B cell (primary cell): ENCODE measurements at regions not wholly inside any gene's neighbourhood (a gene's known extent, or its start where the extent isn't known, plus 50 kb on each side); places are given as distances from the start of the nearest gene placed in this dataset.

Experiments
- ATAC-seq: fragments of 200-7000 bp; cut with Tn5 transposase; one replicate; pipeline ENCODE4 v1.10.0; 2021; ENCODE audit warnings: low read depth, mild to moderate bottlenecking, moderate number of reproducible peaks, moderate library complexity
- CTCF ChIA-PET: fragments of 350-600 bp; sonication (Branson Sonifier 250); formaldehyde crosslinking; loops from one replicate; lab custom pipeline; 2021; ENCODE audit warnings: antibody characterized with exemption, inconsistent platforms; lab: Charles Lee
- POLR2A ChIA-PET: fragments of 350-600 bp; sonication (Branson Sonifier 250); formaldehyde crosslinking; loops from one replicate; lab custom pipeline; 2021; ENCODE audit warnings: antibody characterized with exemption; lab: Charles Lee
- DNase-seq: peaks from one replicate; pipeline ENCODE4 v3.0.0; 2013
- H2AFZ ChIP-seq: 2 replicates; pipeline ENCODE4 v1.6.1; 2012; ENCODE audit warnings: mild to moderate bottlenecking, low read depth, low read length; ENCODE audit not compliant: insufficient read depth, poor library complexity, severe bottlenecking
- H3K27ac ChIP-seq, 2 donors: 1 replicate in 1 of 2; 2 replicates in 1 of 2; pipeline ENCODE4 v1.5.1; 2012 to 2013; ENCODE audit warnings: low read length in 2 of 2, mild to moderate bottlenecking in 2 of 2, moderate library complexity in 1 of 2
- H3K27me3 ChIP-seq, 4 experiments: fragments of 200-600 bp in 1 of 4; sonication (generic) in 1 of 4; replicated peaks in 1 of 4; 1 replicate in 2 of 4; 2 replicates in 2 of 4; pipeline versions ENCODE4 v1.6.1 to v1.7.0; 2013 to 2016; ENCODE audit warnings: low read length in 3 of 4, mild to moderate bottlenecking in 2 of 4, mixed read lengths in 1 of 4, moderate library complexity in 1 of 4; ENCODE audit not compliant: insufficient read depth in 4 of 4, control insufficient read depth in 3 of 4; ENCODE audit errors: control extremely low read depth in 1 of 4
- H3K36me3 ChIP-seq, 2 experiments: replicated peaks in 1 of 2; 1 replicate in 1 of 2; 2 replicates in 1 of 2; pipeline versions ENCODE4 v1.6.1 to v1.7.1; 2013; ENCODE audit warnings: low read length in 1 of 2; ENCODE audit not compliant: insufficient read depth in 2 of 2, control insufficient read depth in 1 of 2; ENCODE audit errors: control extremely low read depth in 1 of 2, extremely low read depth in 1 of 2
- H3K4me1 ChIP-seq, 2 donors: fragments of 200-600 bp in 1 of 2; sonication (generic) in 1 of 2; 1 replicate in 1 of 2; 2 replicates in 1 of 2; pipeline versions ENCODE4 v1.5.1 to v1.6.1; 2013 to 2017; ENCODE audit warnings: low read length in 2 of 2; ENCODE audit not compliant: control insufficient read depth in 2 of 2, insufficient read depth in 2 of 2
- H3K4me2 ChIP-seq: replicated peaks from 2 replicates; pipeline ENCODE3; 2012; ENCODE audit warnings: mild to moderate bottlenecking, low read depth, low read length; ENCODE audit not compliant: poor library complexity, severe bottlenecking
- H3K4me3 ChIP-seq, 5 experiments: fragments of 200-600 bp in 1 of 5; sonication (generic) in 1 of 5; 1 replicate in 3 of 5; 2 replicates in 2 of 5; pipeline versions ENCODE4 v1.5.1 to v1.7.0; 2011 to 2016; ENCODE audit warnings: low read length in 4 of 5, mild to moderate bottlenecking in 4 of 5, low read depth in 2 of 5, control low read depth in 1 of 5, moderate library complexity in 1 of 5; ENCODE audit not compliant: insufficient read depth in 1 of 5; ENCODE audit errors: control extremely low read depth in 1 of 5, extremely low read depth in 1 of 5
- H3K79me2 ChIP-seq: fragments of 200-600 bp; sonication (generic); one replicate; pipeline ENCODE4 v1.6.0; 2016; ENCODE audit warnings: low read length; ENCODE audit not compliant: control insufficient read depth, insufficient read depth
- H3K9ac ChIP-seq: fragments of 200-600 bp; sonication (generic); 2 replicates; pipeline ENCODE4 v1.6.1; 2017; ENCODE audit warnings: mild to moderate bottlenecking, low read length, moderate library complexity
- H3K9me3 ChIP-seq, 3 donors: one replicate each; pipeline versions ENCODE4 v1.6.1 to v1.7.1; 2013; ENCODE audit warnings: low read length in 2 of 3; ENCODE audit not compliant: control insufficient read depth in 2 of 3, insufficient read depth in 1 of 3; ENCODE audit errors: control extremely low read depth in 1 of 3
- H4K20me1 ChIP-seq: 2 replicates; pipeline ENCODE4 v1.6.0; 2012; ENCODE audit warnings: mild to moderate bottlenecking, low read length; ENCODE audit not compliant: insufficient read depth, control insufficient read depth, poor library complexity, severe bottlenecking
- H3K27ac Mint-ChIP-seq: one replicate; pipeline ENCODE4 v1.8.0; 2021; ENCODE audit warnings: mixed read lengths
- H3K27me3 Mint-ChIP-seq: one replicate; pipeline ENCODE4 v1.8.0; 2021; ENCODE audit warnings: mixed read lengths
- H3K4me1 Mint-ChIP-seq: one replicate; pipeline ENCODE4 v1.8.0; 2021; ENCODE audit warnings: mixed read lengths
- H3K4me3 Mint-ChIP-seq: one replicate; pipeline ENCODE4 v1.8.0; 2021; ENCODE audit warnings: mixed read lengths
- H3K9me3 Mint-ChIP-seq: one replicate; pipeline ENCODE4 v1.8.0; 2022; ENCODE audit warnings: mixed read lengths; ENCODE audit not compliant: insufficient read depth
- CTCF ChIP-seq: fragments of 200-600 bp; IDR thresholded peaks from one replicate; pipeline ENCODE4 v1.8.0; 2022; ENCODE audit warnings: antibody characterized with exemption, mild to moderate bottlenecking
- EZH2 ChIP-seq: IDR thresholded peaks from 2 replicates; pipeline ENCODE4 v1.6.1; 2012; ENCODE audit warnings: borderline replicate concordance, low read depth, mild to moderate bottlenecking, moderate library complexity, low read length; ENCODE audit not compliant: insufficient read depth, poor library complexity, severe bottlenecking
- WGBS: methylation state at CpG from one replicate; pipeline ENCODE4 v1.1.5; 2013; ENCODE audit warnings: missing lambda C conversion rate; ENCODE audit not compliant: insufficient coverage; 5-methylcytosine and 5-hydroxymethylcytosine counted together
- intact Hi-C: fragments of 100-400 bp; cut with micrococcal nuclease; formaldehyde crosslinking; loops from one replicate; pipeline ENCODE4 v1.10.0; 2022

- Histone ChIP-seq H3K4me3 (no peak overlapping the region), H3K36me3 (no peaks in the 10 kb centered on the region), H3K79me2 (no peaks in the 10 kb centered on the region), H3K27me3 (no peaks in the 10 kb centered on the region), H2AFZ (no peak overlapping the region), H3K9ac (no peak overlapping the region), H3K9me3 (peaks cover 0 to 4% (median 0%) of the 10 kb centered on the region in 3 donors), H3K27ac (no peak overlapping the region), H4K20me1 (no peaks in the 10 kb centered on the region), H3K4me2 (no peak overlapping the region), H3K4me1 (no peaks in the 10 kb centered on the region)
- Mint-ChIP-seq H3K9me3 (no peaks in the 10 kb centered on the region), H3K4me1 (no peaks in the 10 kb centered on the region), H3K4me3 (no peak overlapping the region), H3K27me3 (no peaks in the 10 kb centered on the region), H3K27ac (no peak overlapping the region)
- POLR2A ChIA-PET, result no interaction called here
- DNase-seq (no peak), ATAC-seq (no peak)
- intact Hi-C loops, result no loop called here
- 57% methylated on average over 1 of the region's 2 CpGs for WGBS
- TF ChIP-seq EZH2 (no peak), CTCF (no peak)
- CTCF ChIA-PET, result no interaction called here
Measured at GRCh38 chr17:69969897-69970296, 105.1 kb upstream of the KCNJ16 start.

DNA sequence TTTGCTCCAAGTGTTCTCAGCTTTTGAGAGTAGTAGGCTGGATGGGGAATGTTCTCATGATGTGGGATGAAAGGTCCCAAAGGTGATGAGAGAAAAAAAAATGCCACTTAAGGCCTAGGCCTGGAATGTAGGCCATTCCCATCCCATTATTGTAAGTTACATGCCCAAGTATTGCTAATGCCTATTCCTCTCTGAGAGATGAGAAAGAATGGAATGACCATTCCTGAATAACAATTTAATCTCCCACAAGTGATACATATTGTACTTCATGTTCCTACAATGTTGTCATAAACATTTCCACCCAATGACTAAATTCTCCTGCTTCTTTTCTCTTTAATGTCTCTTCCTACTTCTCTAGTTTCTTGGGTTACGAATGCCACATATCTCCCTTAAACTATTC lies 102.8 kb upstream of the KCNJ16 start:
- no CpG with 5 or more reads among the region's 1 CpG for WGBS
- no peak overlapping the region for H3K4me3 ChIP-seq
- H3K4me1 ChIP-seq, result no peaks in the 10 kb centered on the region
- CTCF ChIA-PET, result no interaction called here
- H3K79me2 ChIP-seq, result no peaks in the 10 kb centered on the region
- intact Hi-C loops, result no loop called here
- ATAC-seq, result no peak
- H3K27ac ChIP-seq, result no peak overlapping the region
- no peak for DNase-seq
- Mint-ChIP-seq H3K4me1 (no peaks in the 10 kb centered on the region), H3K27ac (no peak overlapping the region), H3K4me3 (no peak overlapping the region), H3K27me3 (no peaks in the 10 kb centered on the region), H3K9me3 (no peaks in the 10 kb centered on the region)
- no peaks in the 10 kb centered on the region for H3K27me3 ChIP-seq
- H3K9ac ChIP-seq, result no peak overlapping the region
- POLR2A ChIA-PET, result no interaction called here
- H3K9me3 ChIP-seq, result peaks cover 0 to 4% (median 0%) of the 10 kb centered on the region in 3 donors
- no peak overlapping the region for H3K4me2 ChIP-seq
- H2AFZ ChIP-seq, result no peak overlapping the region
- no peaks in the 10 kb centered on the region for H3K36me3 ChIP-seq
- TF ChIP-seq CTCF (no peak), EZH2 (no peak)
- no peaks in the 10 kb centered on the region for H4K20me1 ChIP-seq
